A549 (cell line): ENCODE measurements at regions not wholly inside any gene's neighbourhood (a gene's known extent, or its start where the extent isn't known, plus 50 kb on each side); places are given as distances from the start of the nearest gene placed in this dataset.

Source experiments
- ATAC-seq, 2 experiments: fragments of 200-7000 bp in 1 of 2; fragments of >200 bp in 1 of 2; cut with Nextera tagmentation in 1 of 2; cut with Tn5 transposase in 1 of 2; 3 replicates each; pipeline versions ENCODE4 v1.8.0 to v1.9.1; 2018 to 2020; ENCODE audit warnings: mild to moderate bottlenecking in 1 of 2, moderate library complexity in 1 of 2
- CTCF ChIA-PET: fragments of 300-600 bp; sonication (Branson Sonifier 250); formaldehyde crosslinking; extraction: SDS; loops from one replicate; lab custom pipeline; 2021; ENCODE audit warnings: antibody characterized with exemption, inconsistent platforms; lab: Yijun Ruan, JAX
- POLR2A ChIA-PET: fragments of 350-600 bp; formaldehyde crosslinking; extraction: SDS; loops from one replicate; lab custom pipeline; 2021; ENCODE audit warnings: antibody characterized with exemption, inconsistent platforms; lab: Yijun Ruan, JAX
- DNase-seq, 2 experiments: peaks; one replicate each; pipeline versions ENCODE4 v3.0.0 to v3.0.0-alpha.2; 2011 to 2016; ENCODE audit warnings: low read depth in 1 of 2, low spot score in 1 of 2
- FAIRE-seq: peaks from 2 replicates; lab custom pipeline; 2011; peaks lifted over from hg19 to GRCh38; lab: Jason Lieb, UNC
- H3K27ac ChIP-seq, 2 experiments: fragments of >200 bp; sonication (Bioruptor Twin); formaldehyde crosslinking; 3 replicates each; pipeline ENCODE4 v1.5.1; 2016 to 2017
- H3K4me1 ChIP-seq: fragments of >200 bp; sonication (Bioruptor Twin); formaldehyde crosslinking; 3 replicates; pipeline ENCODE4 v1.6.1; 2016
- H3K4me2 ChIP-seq: fragments of >200 bp; sonication (Bioruptor Twin); formaldehyde crosslinking; 3 replicates; pipeline ENCODE4 v1.6.1; 2016
- H3K4me3 ChIP-seq: fragments of >200 bp; sonication (Bioruptor Twin); formaldehyde crosslinking; 3 replicates; pipeline ENCODE4 v1.5.1; 2016
- H3K9me3 ChIP-seq: fragments of >200 bp; sonication (Bioruptor Twin); formaldehyde crosslinking; 3 replicates; pipeline ENCODE4 v1.6.1; 2016
- BCL3 ChIP-seq: fragments of >200 bp; sonication (Bioruptor Twin); formaldehyde crosslinking; IDR thresholded peaks from 3 replicates; pipeline ENCODE4 v1.6.1; 2016
- E2F6 ChIP-seq: IDR thresholded peaks from 2 replicates; pipeline ENCODE4 v1.6.1; 2012; ENCODE audit warnings: low read depth, borderline replicate concordance
- ELK1 ChIP-seq: fragments of 150-350 bp; IDR thresholded peaks from 2 replicates; pipeline ENCODE4 v1.6.1; 2014; ENCODE audit warnings: low read depth, mild to moderate bottlenecking, low read length
- EP300 ChIP-seq, 2 experiments: fragments of >200 bp; sonication (Bioruptor Twin); formaldehyde crosslinking; IDR thresholded peaks; 2 replicates in 1 of 2; 3 replicates in 1 of 2; pipeline ENCODE4 v1.6.1; 2016 to 2017
- HES2 ChIP-seq: fragments of >200 bp; sonication (Bioruptor Twin); formaldehyde crosslinking; IDR thresholded peaks from 2 replicates; pipeline ENCODE4 v1.6.1; 2016
- HEYL ChIP-seq: fragments of 250-450 bp; sonication (Bioruptor Pico); IDR thresholded peaks from 2 replicates; pipeline ENCODE4 v1.8.0; 2021; ENCODE audit warnings: mild to moderate bottlenecking, moderate library complexity
- HOXB5 ChIP-seq: fragments of 250-450 bp; sonication (Bioruptor Pico); IDR thresholded peaks from 2 replicates; pipeline ENCODE4 v1.5.0; 2020; ENCODE audit warnings: mild to moderate bottlenecking, moderate library complexity
- MYC ChIP-seq: IDR thresholded peaks from 2 replicates; pipeline ENCODE4 v1.6.1; 2012; ENCODE audit warnings: mild to moderate bottlenecking, inconsistent platforms, low read length, improper control_type of control experiment, borderline replicate concordance
- NPAS2 ChIP-seq: fragments of 250-450 bp; sonication (Bioruptor Pico); IDR thresholded peaks from 2 replicates; pipeline ENCODE4 v1.8.0; 2022; ENCODE audit warnings: mild to moderate bottlenecking, moderate library complexity, borderline replicate concordance
- RAD21 ChIP-seq, 2 experiments: fragments of >200 bp in 1 of 2; sonication (Bioruptor Twin) in 1 of 2; formaldehyde crosslinking in 1 of 2; IDR thresholded peaks in 1 of 2; conservative IDR thresholded peaks in 1 of 2; 2 replicates in 1 of 2; 3 replicates in 1 of 2; pipeline ENCODE4 v1.6.1; 2012 to 2018; ENCODE audit warnings: inconsistent platforms in 1 of 2
- RFX5 ChIP-seq: fragments of 450-650 bp; IDR thresholded peaks from 2 replicates; pipeline ENCODE4 v1.7.1; 2014; ENCODE audit warnings: antibody characterized with exemption, mild to moderate bottlenecking, moderate library complexity
- RNF2 ChIP-seq: fragments of 200-600 bp; sonication (generic); IDR thresholded peaks from 2 replicates; pipeline ENCODE4 v1.6.1; 2016; ENCODE audit warnings: low read depth, mild to moderate bottlenecking, antibody characterized with exemption, moderate library complexity, borderline replicate concordance
- TFCP2L1 ChIP-seq: fragments of 250-450 bp; sonication (Bioruptor Pico); IDR thresholded peaks from 2 replicates; pipeline ENCODE4 v1.5.0; 2021; ENCODE audit warnings: mild to moderate bottlenecking
- ZC3H11A ChIP-seq: fragments of 450-650 bp; IDR thresholded peaks from 2 replicates; pipeline ENCODE4 v1.6.1; 2014; ENCODE audit warnings: antibody characterized with exemption, mild to moderate bottlenecking
- ZFP36 ChIP-seq: fragments of 450-650 bp; IDR thresholded peaks from 2 replicates; pipeline ENCODE4 v1.6.1; 2014; ENCODE audit warnings: borderline replicate concordance; ENCODE audit not compliant: partially characterized antibody
- ZNF302 ChIP-seq: fragments of 250-450 bp; sonication (Bioruptor Pico); IDR thresholded peaks from 2 replicates; pipeline ENCODE4 v1.9.0; 2021; ENCODE audit warnings: inconsistent platforms, mild to moderate bottlenecking, moderate library complexity
- WGBS: methylation state at CpG from one replicate; pipeline ENCODE4 v1.1.6; 2017; ENCODE audit errors: missing lambda C conversion rate; 5-methylcytosine and 5-hydroxymethylcytosine counted together

- TF ChIP-seq RNF2 = no peak
- no peak for TF ChIP-seq HOXB5 (CRISPR knock-in tag)
- TF ChIP-seq HEYL (CRISPR knock-in tag) = no peak
- TF ChIP-seq NPAS2 (CRISPR knock-in tag) = no peak
- TF ChIP-seq RFX5 = no peak
Measured at GRCh38 chr5:5575461-5575860, 153.0 kb downstream of the ICE1 start (continued).

GRCh38 chr5:5573798-5574380 is 151.4 kb downstream of the ICE1 start:
- no peak for DNase-seq
- Histone ChIP-seq H3K4me3 (no peak overlapping the region), H3K27ac (no peak overlapping the region), H3K4me1 (no peaks in the 10 kb centered on the region), H3K4me2 (no peak overlapping the region), H3K9me3 (no peaks in the 10 kb centered on the region)
- ChIA-PET POLR2A (no interaction called here), CTCF (interaction anchor here (0.7 kb wide), 1 partner anchor 729 kb away, joined by 3 read pairs; no protein-coding TSS in a partner anchor)
- no peak for FAIRE-seq
- TF ChIP-seq E2F6 (no peak), ZC3H11A (no peak), EP300 (IDR thresholded peaks at IDR 0.05) (no peak), ZNF302 (CRISPR knock-in tag) (no peak), ZFP36 (no peak), RAD21 (conservative IDR thresholded peaks at IDR 0.05 in 1 of 2, IDR thresholded peaks at IDR 0.05 in 1 of 2) (no peak), MYC (no peak)
- TF ChIP-seq, all 56 proteins: peak for 0
- 15% methylated on average over 8 of the region's 15 CpGs for WGBS
- ATAC-seq = peak; percentile 41 to 51; a peak in 4 of 6 replicates

- ChIA-PET CTCF (no interaction called here), POLR2A (no interaction called here)
- no peak overlapping the region for H3K27ac ChIP-seq
- H3K4me1 ChIP-seq = no peaks in the 10 kb centered on the region
- no peak overlapping the region for H3K4me2 ChIP-seq
- ATAC-seq = peak in 1 of 2 experiments; percentile 36; a peak in 3 of 6 replicates
- DNase-seq = no peak
- 22% methylated on average over 21 of the region's 21 CpGs for WGBS
- no peak for TF ChIP-seq TFCP2L1 (CRISPR knock-in tag)
- no peak for TF ChIP-seq ELK1
- TF ChIP-seq RFX5 = no peak
- TF ChIP-seq HES2 = no peak
- no peak for TF ChIP-seq RNF2
- no peak for TF ChIP-seq BCL3
- no peaks in the 10 kb centered on the region for H3K9me3 ChIP-seq
- no peak for FAIRE-seq
- H3K4me3 ChIP-seq = no peak overlapping the region
Measured at GRCh38 chr5:5572976-5573797, 150.7 kb downstream of the ICE1 start.
